Liver (tissue), 3 donors: ENCODE measurements at regions not wholly inside any gene's neighbourhood (a gene's known extent, or its start where the extent isn't known, plus 50 kb on each side); places are given as distances from the start of the nearest gene placed in this dataset.

Experiments
- FOXA1 ChIP-seq: IDR thresholded peaks from 2 replicates; pipeline ENCODE4 v1.6.1; 2016; ENCODE audit warnings: antibody characterized with exemption
- GABPA ChIP-seq, 2 donors: IDR thresholded peaks in 1 of 2; conservative IDR thresholded peaks in 1 of 2; 2 replicates each; pipeline ENCODE4 v1.6.1; 2016; ENCODE audit warnings: antibody characterized with exemption in 2 of 2, mild to moderate bottlenecking in 1 of 2, moderate library complexity in 1 of 2
- RAD21 ChIP-seq, 2 donors: IDR thresholded peaks; 2 replicates each; pipeline ENCODE4 v1.6.1; 2016; ENCODE audit warnings: antibody characterized with exemption in 2 of 2, mild to moderate bottlenecking in 2 of 2
- RXRA ChIP-seq, 2 donors: IDR thresholded peaks; 2 replicates each; pipeline ENCODE4 v1.6.1; 2017 to 2018; ENCODE audit warnings: antibody characterized with exemption in 2 of 2, mild to moderate bottlenecking in 1 of 2
- TF ChIP-seq, protein P1 (sequence below): IDR thresholded peaks from 2 replicates; pipeline ENCODE4 v1.6.1; 2016; ENCODE audit warnings: antibody characterized with exemption
- TF ChIP-seq, protein P2 (sequence below): fragments of 150-350 bp; IDR thresholded peaks from 2 replicates; pipeline ENCODE4 v1.5.1; 2017; ENCODE audit warnings: improper control_type of control experiment, low read depth, low read length; ENCODE audit not compliant: missing input control
- TF ChIP-seq, protein P3 (sequence below): IDR thresholded peaks from 2 replicates; pipeline ENCODE4 v1.6.1; 2016; ENCODE audit warnings: antibody characterized with exemption
- TF ChIP-seq, protein P4 (sequence below): IDR thresholded peaks from 2 replicates; pipeline ENCODE4 v1.6.1; 2016; ENCODE audit warnings: antibody characterized with exemption, mild to moderate bottlenecking
- donor health status: healthy.
- donor health status: healthy.

DNA sequence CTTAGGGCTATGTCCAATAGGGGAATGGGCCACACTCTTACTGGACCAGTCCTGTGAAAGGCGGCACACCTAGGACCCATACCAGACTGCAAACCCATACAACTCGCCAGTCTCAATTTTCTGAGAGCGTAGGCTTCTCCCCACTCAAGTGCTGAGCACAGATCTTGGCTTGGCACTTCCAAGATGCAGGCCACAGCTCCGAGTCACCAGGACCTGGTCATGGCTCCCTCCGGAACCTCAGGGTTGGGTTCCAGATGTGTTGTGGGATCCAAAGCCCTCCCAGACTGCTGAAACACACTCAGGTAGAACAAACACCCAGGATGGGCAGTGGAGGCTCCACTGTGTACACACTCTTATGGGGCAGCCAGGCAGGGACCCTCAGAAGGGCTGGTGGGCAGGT is 103.3 kb downstream of the TMEM144 start:
- TF ChIP-seq, protein P1, sequence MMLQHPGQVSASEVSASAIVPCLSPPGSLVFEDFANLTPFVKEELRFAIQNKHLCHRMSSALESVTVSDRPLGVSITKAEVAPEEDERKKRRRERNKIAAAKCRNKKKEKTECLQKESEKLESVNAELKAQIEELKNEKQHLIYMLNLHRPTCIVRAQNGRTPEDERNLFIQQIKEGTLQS, result no peak
- TF ChIP-seq, protein P2, sequence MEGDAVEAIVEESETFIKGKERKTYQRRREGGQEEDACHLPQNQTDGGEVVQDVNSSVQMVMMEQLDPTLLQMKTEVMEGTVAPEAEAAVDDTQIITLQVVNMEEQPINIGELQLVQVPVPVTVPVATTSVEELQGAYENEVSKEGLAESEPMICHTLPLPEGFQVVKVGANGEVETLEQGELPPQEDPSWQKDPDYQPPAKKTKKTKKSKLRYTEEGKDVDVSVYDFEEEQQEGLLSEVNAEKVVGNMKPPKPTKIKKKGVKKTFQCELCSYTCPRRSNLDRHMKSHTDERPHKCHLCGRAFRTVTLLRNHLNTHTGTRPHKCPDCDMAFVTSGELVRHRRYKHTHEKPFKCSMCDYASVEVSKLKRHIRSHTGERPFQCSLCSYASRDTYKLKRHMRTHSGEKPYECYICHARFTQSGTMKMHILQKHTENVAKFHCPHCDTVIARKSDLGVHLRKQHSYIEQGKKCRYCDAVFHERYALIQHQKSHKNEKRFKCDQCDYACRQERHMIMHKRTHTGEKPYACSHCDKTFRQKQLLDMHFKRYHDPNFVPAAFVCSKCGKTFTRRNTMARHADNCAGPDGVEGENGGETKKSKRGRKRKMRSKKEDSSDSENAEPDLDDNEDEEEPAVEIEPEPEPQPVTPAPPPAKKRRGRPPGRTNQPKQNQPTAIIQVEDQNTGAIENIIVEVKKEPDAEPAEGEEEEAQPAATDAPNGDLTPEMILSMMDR, result no peak
- TF ChIP-seq, protein P3, sequence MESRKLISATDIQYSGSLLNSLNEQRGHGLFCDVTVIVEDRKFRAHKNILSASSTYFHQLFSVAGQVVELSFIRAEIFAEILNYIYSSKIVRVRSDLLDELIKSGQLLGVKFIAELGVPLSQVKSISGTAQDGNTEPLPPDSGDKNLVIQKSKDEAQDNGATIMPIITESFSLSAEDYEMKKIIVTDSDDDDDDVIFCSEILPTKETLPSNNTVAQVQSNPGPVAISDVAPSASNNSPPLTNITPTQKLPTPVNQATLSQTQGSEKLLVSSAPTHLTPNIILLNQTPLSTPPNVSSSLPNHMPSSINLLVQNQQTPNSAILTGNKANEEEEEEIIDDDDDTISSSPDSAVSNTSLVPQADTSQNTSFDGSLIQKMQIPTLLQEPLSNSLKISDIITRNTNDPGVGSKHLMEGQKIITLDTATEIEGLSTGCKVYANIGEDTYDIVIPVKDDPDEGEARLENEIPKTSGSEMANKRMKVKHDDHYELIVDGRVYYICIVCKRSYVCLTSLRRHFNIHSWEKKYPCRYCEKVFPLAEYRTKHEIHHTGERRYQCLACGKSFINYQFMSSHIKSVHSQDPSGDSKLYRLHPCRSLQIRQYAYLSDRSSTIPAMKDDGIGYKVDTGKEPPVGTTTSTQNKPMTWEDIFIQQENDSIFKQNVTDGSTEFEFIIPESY, result no peak
- TF ChIP-seq RAD21 (IDR thresholded peaks at IDR 0.05), result no peak
- TF ChIP-seq, protein P4, sequence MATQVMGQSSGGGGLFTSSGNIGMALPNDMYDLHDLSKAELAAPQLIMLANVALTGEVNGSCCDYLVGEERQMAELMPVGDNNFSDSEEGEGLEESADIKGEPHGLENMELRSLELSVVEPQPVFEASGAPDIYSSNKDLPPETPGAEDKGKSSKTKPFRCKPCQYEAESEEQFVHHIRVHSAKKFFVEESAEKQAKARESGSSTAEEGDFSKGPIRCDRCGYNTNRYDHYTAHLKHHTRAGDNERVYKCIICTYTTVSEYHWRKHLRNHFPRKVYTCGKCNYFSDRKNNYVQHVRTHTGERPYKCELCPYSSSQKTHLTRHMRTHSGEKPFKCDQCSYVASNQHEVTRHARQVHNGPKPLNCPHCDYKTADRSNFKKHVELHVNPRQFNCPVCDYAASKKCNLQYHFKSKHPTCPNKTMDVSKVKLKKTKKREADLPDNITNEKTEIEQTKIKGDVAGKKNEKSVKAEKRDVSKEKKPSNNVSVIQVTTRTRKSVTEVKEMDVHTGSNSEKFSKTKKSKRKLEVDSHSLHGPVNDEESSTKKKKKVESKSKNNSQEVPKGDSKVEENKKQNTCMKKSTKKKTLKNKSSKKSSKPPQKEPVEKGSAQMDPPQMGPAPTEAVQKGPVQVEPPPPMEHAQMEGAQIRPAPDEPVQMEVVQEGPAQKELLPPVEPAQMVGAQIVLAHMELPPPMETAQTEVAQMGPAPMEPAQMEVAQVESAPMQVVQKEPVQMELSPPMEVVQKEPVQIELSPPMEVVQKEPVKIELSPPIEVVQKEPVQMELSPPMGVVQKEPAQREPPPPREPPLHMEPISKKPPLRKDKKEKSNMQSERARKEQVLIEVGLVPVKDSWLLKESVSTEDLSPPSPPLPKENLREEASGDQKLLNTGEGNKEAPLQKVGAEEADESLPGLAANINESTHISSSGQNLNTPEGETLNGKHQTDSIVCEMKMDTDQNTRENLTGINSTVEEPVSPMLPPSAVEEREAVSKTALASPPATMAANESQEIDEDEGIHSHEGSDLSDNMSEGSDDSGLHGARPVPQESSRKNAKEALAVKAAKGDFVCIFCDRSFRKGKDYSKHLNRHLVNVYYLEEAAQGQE, result no peak
- TF ChIP-seq FOXA1, result no peak
- no peak for TF ChIP-seq GABPA (IDR thresholded peaks at IDR 0.05 in 1 of 2, conservative IDR thresholded peaks at IDR 0.05 in 1 of 2)
- TF ChIP-seq RXRA (IDR thresholded peaks at IDR 0.05), result no peak
